Tibial nerve (tissue), 4 donors: ENCODE measurements at regions not wholly inside any gene's neighbourhood (a gene's known extent, or its start where the extent isn't known, plus 50 kb on each side); places are given as distances from the start of the nearest gene placed in this dataset.
A peak's percentile ranks its signal among the peaks of the same experiment; 100 is the strongest.

Source experiments
- DNase-seq, 2 donors: peaks; one replicate each; pipeline ENCODE4 v3.0.0-alpha.2; 2019; ENCODE audit warnings: low spot score in 2 of 2
- H3K27ac ChIP-seq, 4 donors: fragments of 200-600 bp; sonication (generic) in 3 of 4; one replicate each; pipeline ENCODE4 v1.5.1; 2017 to 2019; ENCODE audit warnings: mild to moderate bottlenecking in 1 of 4
- H3K27me3 ChIP-seq, 2 donors: fragments of 200-600 bp; sonication (generic) in 1 of 2; one replicate each; pipeline versions ENCODE4 v1.5.1 to v1.6.0; 2017 to 2019
- H3K36me3 ChIP-seq, 3 donors: fragments of 200-600 bp; sonication (generic); one replicate each; pipeline ENCODE4 v1.5.1; 2018 to 2019
- H3K4me1 ChIP-seq, 4 donors: fragments of 200-600 bp; sonication (generic) in 3 of 4; one replicate each; pipeline ENCODE4 v1.5.1; 2017 to 2019
- H3K4me3 ChIP-seq, 4 donors: fragments of 200-600 bp; sonication (generic) in 3 of 4; one replicate each; pipeline ENCODE4 v1.5.1; 2017 to 2019; ENCODE audit warnings: mild to moderate bottlenecking in 1 of 4, moderate library complexity in 1 of 4
- H3K9me3 ChIP-seq, 4 donors: fragments of 200-600 bp; sonication (generic) in 3 of 4; one replicate each; pipeline ENCODE4 v1.5.1; 2017 to 2019
- CTCF ChIP-seq, 5 experiments: fragments of 200-600 bp in 3 of 5; fragments of 450-650 bp in 2 of 5; sonication (generic) in 3 of 5; IDR thresholded peaks; one replicate each; pipeline ENCODE4 v1.5.1; 2016 to 2019; ENCODE audit warnings: antibody characterized with exemption in 5 of 5, mild to moderate bottlenecking in 3 of 5, moderate library complexity in 2 of 5
- EP300 ChIP-seq, 2 donors: sonication (generic); formaldehyde crosslinking; IDR thresholded peaks; one replicate each; pipeline ENCODE4 v1.6.1; 2017; ENCODE audit warnings: antibody characterized with exemption in 2 of 2, mild to moderate bottlenecking in 1 of 2
- POLR2A ChIP-seq, 2 donors: fragments of 450-650 bp; IDR thresholded peaks; one replicate each; pipeline ENCODE4 v1.6.1; 2017; ENCODE audit warnings: antibody characterized with exemption in 2 of 2, mild to moderate bottlenecking in 2 of 2, moderate library complexity in 2 of 2
- WGBS, 2 donors: methylation state at CpG; one replicate each; pipeline ENCODE4 v1.1.5; 2018; 5-methylcytosine and 5-hydroxymethylcytosine counted together

- Histone ChIP-seq H3K9me3 (no peaks in the 10 kb centered on the region), H3K4me3 (no peak overlapping the region), H3K27me3 (no peaks in the 10 kb centered on the region), H3K27ac (no peak overlapping the region), H3K36me3 (no peaks in the 10 kb centered on the region), H3K4me1 (no peaks in the 10 kb centered on the region)
- TF ChIP-seq POLR2A (IDR thresholded peaks at IDR 0.05): no peak
- no peak for TF ChIP-seq EP300 (IDR thresholded peaks at IDR 0.05)
- no peak for TF ChIP-seq CTCF (IDR thresholded peaks at IDR 0.05)
- 62 to 74% methylated on average over 2 of the region's 2 CpGs for whole genome bisulfite sequencing, 2 donors
- no peak for DNase-seq
Measured at GRCh38 chrX:4881277-4881676, 1167.8 kb upstream of the PRKX start.

GRCh38 chrX:4878640-4879039 is 1165.2 kb upstream of the PRKX start:
- no peak for DNase-seq
- Histone ChIP-seq H3K36me3 (no peaks in the 10 kb centered on the region), H3K27me3 (no peaks in the 10 kb centered on the region), H3K4me3 (no peak overlapping the region), H3K4me1 (no peaks in the 10 kb centered on the region), H3K27ac (no peak overlapping the region), H3K9me3 (no peaks in the 10 kb centered on the region)
- 71 to 86% methylated on average over 3 of the region's 3 CpGs for WGBS, 2 donors
- TF ChIP-seq EP300 (IDR thresholded peaks at IDR 0.05): no peak
- no peak for TF ChIP-seq CTCF (IDR thresholded peaks at IDR 0.05)
- TF ChIP-seq POLR2A (IDR thresholded peaks at IDR 0.05): no peak

- Histone ChIP-seq H3K27ac (no peak overlapping the region), H3K27me3 (no peaks in the 10 kb centered on the region), H3K36me3 (no peaks in the 10 kb centered on the region), H3K4me3 (no peak overlapping the region), H3K9me3 (no peaks in the 10 kb centered on the region), H3K4me1 (no peaks in the 10 kb centered on the region)
- WGBS, 2 donors: 71 to 74% methylated on average over 3 of the region's 3 CpGs
- no peak for TF ChIP-seq POLR2A (IDR thresholded peaks at IDR 0.05)
- no peak for TF ChIP-seq CTCF (IDR thresholded peaks at IDR 0.05)
- TF ChIP-seq EP300 (IDR thresholded peaks at IDR 0.05): peak; percentile 38 to 57
- DNase-seq: peak in 1 of 2 donors; percentile 8
Measured at GRCh38 chrX:4876268-4876667, 1162.8 kb upstream of the PRKX start.

- 96 to 100% methylated on average over 2 of the region's 2 CpGs for WGBS, 2 donors
- Histone ChIP-seq H3K27ac (no peak overlapping the region), H3K4me3 (no peak overlapping the region), H3K36me3 (no peaks in the 10 kb centered on the region), H3K4me1 (no peaks in the 10 kb centered on the region), H3K27me3 (no peaks in the 10 kb centered on the region), H3K9me3 (no peaks in the 10 kb centered on the region)
- no peak for DNase-seq
- TF ChIP-seq POLR2A (IDR thresholded peaks at IDR 0.05): no peak
- TF ChIP-seq EP300 (IDR thresholded peaks at IDR 0.05): no peak
- no peak for TF ChIP-seq CTCF (IDR thresholded peaks at IDR 0.05)
Measured at GRCh38 chrX:4851534-4851933, 1138.1 kb upstream of the PRKX start.

GRCh38 chrX:4850312-4850711 is 1136.9 kb upstream of the PRKX start:
- 45 to 66% methylated on average over 4 of the region's 4 CpGs for WGBS, 2 donors
- H3K27me3 ChIP-seq: no peaks in the 10 kb centered on the region
- TF ChIP-seq CTCF (IDR thresholded peaks at IDR 0.05): no peak
- TF ChIP-seq POLR2A (IDR thresholded peaks at IDR 0.05): no peak
- TF ChIP-seq EP300 (IDR thresholded peaks at IDR 0.05): no peak

More at GRCh38 chrX:4850312-4850711, 1136.9 kb upstream of the PRKX start:
- Histone ChIP-seq H3K4me1 (no peaks in the 10 kb centered on the region), H3K36me3 (no peaks in the 10 kb centered on the region), H3K27ac (no peak overlapping the region), H3K9me3 (no peaks in the 10 kb centered on the region), H3K4me3 (no peak overlapping the region)
- no peak for DNase-seq
